ENCODE measurements at regions not wholly inside any gene's neighbourhood (a gene's known extent, or its start where the extent isn't known, plus 50 kb on each side); places are given as distances from the start of the nearest gene placed in this dataset.

DNA sequence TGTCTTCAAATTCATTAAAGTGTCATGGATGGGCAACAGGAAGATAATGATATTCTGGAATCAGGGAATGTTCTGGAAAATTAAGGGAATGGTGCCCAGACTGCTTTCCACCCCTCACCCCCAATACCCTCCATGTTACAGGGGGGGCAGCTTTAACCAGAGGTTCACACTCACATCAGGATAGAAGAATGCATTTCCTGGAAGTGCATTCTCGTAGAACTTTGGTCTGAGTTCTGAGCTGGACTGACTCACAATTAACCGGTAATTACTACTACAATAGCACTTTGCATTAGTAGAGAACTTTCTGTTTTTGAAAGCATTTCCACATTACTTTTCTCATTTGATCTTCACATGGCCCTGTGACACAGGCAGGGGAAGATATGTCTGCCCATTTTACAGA is 52.5 kb upstream of the SHISA3 start:
- H3K9me3 ChIP-seq (ENCODE audit: insufficient read depth, low read depth, low read length): no peaks in the 10 kb centered on the region
- H3K27me3 ChIP-seq (ENCODE audit: insufficient read depth, low read length): no peaks in the 10 kb centered on the region
- H2BK5ac ChIP-seq (ENCODE audit: low read depth, low read length, poor library complexity): no peak overlapping the region
- no peak overlapping the region for H4K91ac ChIP-seq (ENCODE audit: low read depth, low read length)
- H3K23ac ChIP-seq (ENCODE audit: low read length): no peak overlapping the region
- no peak overlapping the region for H3K9ac ChIP-seq (ENCODE audit: low read length)
- no CpG with 5 or more reads among the region's 2 CpGs for WGBS (ENCODE audit: extremely low coverage, insufficient coverage, insufficient read length)
- no peak overlapping the region for H3K14ac ChIP-seq (ENCODE audit: low read length)
- no peaks in the 10 kb centered on the region for H3K79me1 ChIP-seq (ENCODE audit: low read length)
- H4K12ac ChIP-seq (ENCODE audit: low read depth, low read length): no peak overlapping the region
- no peak overlapping the region for H3K4ac ChIP-seq (ENCODE audit: low read depth, low read length)
- H3K4me1 ChIP-seq (ENCODE audit: control insufficient read depth in 1 of 2, insufficient read depth in 2 of 2, low read length in 2 of 2): no peaks in the 10 kb centered on the region
- H2BK12ac ChIP-seq (ENCODE audit: low read length): no peak overlapping the region
- H3K4me2 ChIP-seq (ENCODE audit: low read length): no peak overlapping the region
- no peak overlapping the region for H3K18ac ChIP-seq (ENCODE audit: low read length)
- H3K4me3 ChIP-seq (ENCODE audit: low read depth, low read length): no peak overlapping the region
- H3K36me3 ChIP-seq (ENCODE audit: control insufficient read depth in 1 of 2, insufficient read depth in 2 of 2, low read length in 2 of 2): no peaks in the 10 kb centered on the region
- no peaks in the 10 kb centered on the region for H3K79me2 ChIP-seq (ENCODE audit: control insufficient read depth, insufficient read depth, low read length, poor library complexity)
- no peak overlapping the region for H2AFZ ChIP-seq (ENCODE audit: insufficient read depth, low read length, poor library complexity)
- no peak overlapping the region for H3K27ac ChIP-seq (ENCODE audit: low read depth, low read length)
- DNase-seq: no peak
- no peak overlapping the region for H4K8ac ChIP-seq (ENCODE audit: low read depth, low read length)
- no peak overlapping the region for H2AK5ac ChIP-seq (ENCODE audit: low read length)
- H2BK120ac ChIP-seq (ENCODE audit: insufficient read depth, low read length, poor library complexity): no peak overlapping the region

DNA sequence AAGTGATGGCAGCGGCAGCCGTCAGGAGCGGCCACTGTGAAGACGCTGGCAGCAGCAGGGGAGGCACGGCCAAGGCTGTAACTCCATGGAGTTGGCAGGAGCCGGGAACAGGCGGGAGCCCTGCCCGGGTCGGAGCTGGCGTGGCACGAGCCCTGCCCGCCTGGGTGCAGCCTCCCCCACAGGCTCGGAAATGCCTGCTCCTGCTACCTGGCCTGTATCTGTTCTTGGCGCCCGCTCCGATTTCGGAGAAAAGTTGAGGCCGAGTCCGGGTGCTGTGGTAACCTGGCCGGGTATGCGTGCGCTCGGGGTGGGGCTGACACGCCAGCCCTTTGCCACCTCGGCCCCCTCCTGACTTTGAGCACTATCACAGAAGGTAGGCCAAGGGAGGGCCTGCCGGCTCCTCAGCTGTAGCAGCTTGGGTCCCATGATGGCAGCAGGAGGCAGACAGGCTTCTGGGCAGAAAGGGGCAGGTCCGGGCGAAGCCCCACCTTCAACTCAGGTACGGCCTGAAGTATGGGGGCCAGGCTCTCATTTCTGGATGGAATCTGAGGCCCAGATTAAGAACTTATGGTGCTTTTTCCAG is 51.2 kb upstream of the SHISA3 start:
- no peak overlapping the region for H2AK5ac ChIP-seq (ENCODE audit: low read length)
- H3K79me2 ChIP-seq (ENCODE audit: control insufficient read depth, insufficient read depth, low read length, poor library complexity): no peaks in the 10 kb centered on the region
- H4K12ac ChIP-seq (ENCODE audit: low read depth, low read length): no peak overlapping the region
- H3K18ac ChIP-seq (ENCODE audit: low read length): no peak overlapping the region
- no peak overlapping the region for H3K4me2 ChIP-seq (ENCODE audit: low read length)
- DNase-seq: no peak
- WGBS (ENCODE audit: extremely low coverage, insufficient coverage, insufficient read length): no CpG with 5 or more reads among the region's 29 CpGs
- no peak overlapping the region for H2BK12ac ChIP-seq (ENCODE audit: low read length)
- H3K4ac ChIP-seq (ENCODE audit: low read depth, low read length): no peak overlapping the region
- H4K8ac ChIP-seq (ENCODE audit: low read depth, low read length): no peak overlapping the region
- no peak overlapping the region for H3K27ac ChIP-seq (ENCODE audit: low read depth, low read length)
- no peaks in the 10 kb centered on the region for H3K9me3 ChIP-seq (ENCODE audit: insufficient read depth, low read depth, low read length)
- no peak overlapping the region for H4K91ac ChIP-seq (ENCODE audit: low read depth, low read length)
- H2AFZ ChIP-seq (ENCODE audit: insufficient read depth, low read length, poor library complexity): no peak overlapping the region
- no peak overlapping the region for H3K4me3 ChIP-seq (ENCODE audit: low read depth, low read length)
- no peak overlapping the region for H3K9ac ChIP-seq (ENCODE audit: low read length)
- no peak overlapping the region for H2BK5ac ChIP-seq (ENCODE audit: low read depth, low read length, poor library complexity)
- no peaks in the 10 kb centered on the region for H3K79me1 ChIP-seq (ENCODE audit: low read length)
- no peaks in the 10 kb centered on the region for H3K27me3 ChIP-seq (ENCODE audit: insufficient read depth, low read length)
- no peak overlapping the region for H3K23ac ChIP-seq (ENCODE audit: low read length)
- H3K4me1 ChIP-seq (ENCODE audit: control insufficient read depth in 1 of 2, insufficient read depth in 2 of 2, low read length in 2 of 2): no peaks in the 10 kb centered on the region
- no peak overlapping the region for H3K14ac ChIP-seq (ENCODE audit: low read length)
- no peak overlapping the region for H2BK120ac ChIP-seq (ENCODE audit: insufficient read depth, low read length, poor library complexity)
- no peaks in the 10 kb centered on the region for H3K36me3 ChIP-seq (ENCODE audit: control insufficient read depth in 1 of 2, insufficient read depth in 2 of 2, low read length in 2 of 2)

DNA sequence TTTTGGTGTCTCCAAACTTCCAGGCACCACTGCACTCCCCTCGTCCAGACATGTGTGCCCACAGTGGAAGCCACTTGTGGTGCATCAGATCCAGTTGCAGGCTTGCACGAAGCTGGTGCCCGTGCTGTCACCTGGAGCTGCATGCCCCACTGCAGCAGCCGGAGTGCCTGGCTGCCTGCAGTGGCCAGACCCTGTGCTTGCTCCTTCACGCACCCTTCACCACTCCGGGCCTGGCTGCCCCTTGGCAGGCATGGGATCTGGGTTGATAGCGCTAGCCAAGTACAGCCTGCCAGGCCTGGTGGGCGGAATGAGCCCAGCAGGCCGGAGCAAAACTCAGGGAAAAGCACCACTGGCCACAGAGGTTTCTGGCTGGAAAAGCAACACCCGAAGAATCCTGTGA is 50.2 kb upstream of the SHISA3 start:
- H3K9ac ChIP-seq (ENCODE audit: low read length): no peak overlapping the region
- no peak overlapping the region for H3K23ac ChIP-seq (ENCODE audit: low read length)
- H3K4ac ChIP-seq (ENCODE audit: low read depth, low read length): no peak overlapping the region
- H2BK5ac ChIP-seq (ENCODE audit: low read depth, low read length, poor library complexity): no peak overlapping the region
- H3K9me3 ChIP-seq (ENCODE audit: insufficient read depth, low read depth, low read length): no peaks in the 10 kb centered on the region
- H3K27me3 ChIP-seq (ENCODE audit: insufficient read depth, low read length): no peaks in the 10 kb centered on the region
- H3K27ac ChIP-seq (ENCODE audit: low read depth, low read length): no peak overlapping the region
- no peak overlapping the region for H3K4me3 ChIP-seq (ENCODE audit: low read depth, low read length)
- H4K8ac ChIP-seq (ENCODE audit: low read depth, low read length): no peak overlapping the region
- H3K4me1 ChIP-seq (ENCODE audit: control insufficient read depth in 1 of 2, insufficient read depth in 2 of 2, low read length in 2 of 2): no peaks in the 10 kb centered on the region
- H3K36me3 ChIP-seq (ENCODE audit: control insufficient read depth in 1 of 2, insufficient read depth in 2 of 2, low read length in 2 of 2): no peaks in the 10 kb centered on the region
- H3K79me1 ChIP-seq (ENCODE audit: low read length): no peaks in the 10 kb centered on the region
- no peak overlapping the region for H2AK5ac ChIP-seq (ENCODE audit: low read length)
- H4K91ac ChIP-seq (ENCODE audit: low read depth, low read length): no peak overlapping the region
- no peak overlapping the region for H3K4me2 ChIP-seq (ENCODE audit: low read length)
- H2BK12ac ChIP-seq (ENCODE audit: low read length): no peak overlapping the region
- WGBS (ENCODE audit: extremely low coverage, insufficient coverage, insufficient read length): no CpG with 5 or more reads among the region's 10 CpGs
- no peak overlapping the region for H2BK120ac ChIP-seq (ENCODE audit: insufficient read depth, low read length, poor library complexity)
- no peak for DNase-seq
- H4K12ac ChIP-seq (ENCODE audit: low read depth, low read length): no peak overlapping the region
- no peak overlapping the region for H3K18ac ChIP-seq (ENCODE audit: low read length)
- H3K14ac ChIP-seq (ENCODE audit: low read length): no peak overlapping the region
- no peaks in the 10 kb centered on the region for H3K79me2 ChIP-seq (ENCODE audit: control insufficient read depth, insufficient read depth, low read length, poor library complexity)
- no peak overlapping the region for H2AFZ ChIP-seq (ENCODE audit: insufficient read depth, low read length, poor library complexity)
